ENCODE measurements at regions not wholly inside any gene's neighbourhood (a gene's known extent, or its start where the extent isn't known, plus 50 kb on each side); places are given as distances from the start of the nearest gene placed in this dataset.

DNA sequence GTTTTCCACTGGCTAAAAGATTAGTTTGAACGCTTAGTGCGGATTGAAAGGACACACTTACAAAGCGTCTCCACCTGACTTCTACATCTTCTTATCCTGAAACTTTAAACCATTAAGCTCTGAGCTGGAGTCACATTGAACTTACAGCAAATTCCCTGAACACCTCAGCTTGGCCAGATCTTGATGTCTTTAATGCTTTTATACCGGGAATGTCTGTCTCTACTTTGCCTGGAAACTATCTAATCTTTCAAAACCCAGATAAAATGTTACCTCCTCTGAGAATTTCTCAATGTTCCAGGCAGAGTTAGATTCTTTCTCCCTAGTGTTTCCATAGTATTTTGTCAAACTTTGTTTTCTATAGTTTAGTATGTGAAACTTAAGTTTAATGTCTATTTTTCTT lies 179.9 kb downstream of the DTHD1 start:
- Histone ChIP-seq H3K4me2 (ENCODE audit: low read length) (no peak overlapping the region), H3K36me3 (ENCODE audit: insufficient read depth, low read length) (no peaks in the 10 kb centered on the region), H4K20me1 (ENCODE audit: insufficient read depth, low read length) (no peaks in the 10 kb centered on the region), H3K4me3 (ENCODE audit: insufficient read depth, low read depth, low read length) (no peak overlapping the region), H3K4me1 (ENCODE audit: insufficient read depth, low read length) (no peaks in the 10 kb centered on the region), H3K27ac (ENCODE audit: low read depth, low read length) (no peak overlapping the region), H3K27me3 (ENCODE audit: insufficient read depth, low read length) (no peaks in the 10 kb centered on the region), H3K9me3 (ENCODE audit: insufficient read depth, low read depth, low read length) (peaks cover 4% of the 10 kb centered on the region), H3K79me2 (ENCODE audit: insufficient read depth, low read length) (no peaks in the 10 kb centered on the region), H2AFZ (ENCODE audit: low read depth, low read length) (no peak overlapping the region), H3K9ac (ENCODE audit: low read length) (no peak overlapping the region)
- Mint-ChIP-seq H3K4me3 (ENCODE audit: unreplicated experiment) (no peak overlapping the region), H3K27ac (ENCODE audit: unreplicated experiment) (no peak overlapping the region), H3K27me3 (ENCODE audit: low read depth, unreplicated experiment) (no peaks in the 10 kb centered on the region), H3K9me3 (ENCODE audit: unreplicated experiment) (no peaks in the 10 kb centered on the region), H3K36me3 (ENCODE audit: low read depth, unreplicated experiment) (no peaks in the 10 kb centered on the region), H3K4me1 (ENCODE audit: low read depth, unreplicated experiment) (no peaks in the 10 kb centered on the region)
- TF ChIP-seq, protein P1, sequence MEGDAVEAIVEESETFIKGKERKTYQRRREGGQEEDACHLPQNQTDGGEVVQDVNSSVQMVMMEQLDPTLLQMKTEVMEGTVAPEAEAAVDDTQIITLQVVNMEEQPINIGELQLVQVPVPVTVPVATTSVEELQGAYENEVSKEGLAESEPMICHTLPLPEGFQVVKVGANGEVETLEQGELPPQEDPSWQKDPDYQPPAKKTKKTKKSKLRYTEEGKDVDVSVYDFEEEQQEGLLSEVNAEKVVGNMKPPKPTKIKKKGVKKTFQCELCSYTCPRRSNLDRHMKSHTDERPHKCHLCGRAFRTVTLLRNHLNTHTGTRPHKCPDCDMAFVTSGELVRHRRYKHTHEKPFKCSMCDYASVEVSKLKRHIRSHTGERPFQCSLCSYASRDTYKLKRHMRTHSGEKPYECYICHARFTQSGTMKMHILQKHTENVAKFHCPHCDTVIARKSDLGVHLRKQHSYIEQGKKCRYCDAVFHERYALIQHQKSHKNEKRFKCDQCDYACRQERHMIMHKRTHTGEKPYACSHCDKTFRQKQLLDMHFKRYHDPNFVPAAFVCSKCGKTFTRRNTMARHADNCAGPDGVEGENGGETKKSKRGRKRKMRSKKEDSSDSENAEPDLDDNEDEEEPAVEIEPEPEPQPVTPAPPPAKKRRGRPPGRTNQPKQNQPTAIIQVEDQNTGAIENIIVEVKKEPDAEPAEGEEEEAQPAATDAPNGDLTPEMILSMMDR (IDR thresholded peaks at IDR 0.05; ENCODE audit: insufficient read depth, low read depth, low read length) = no peak
- TF ChIP-seq EZH2 (IDR thresholded peaks at IDR 0.05; ENCODE audit: insufficient read depth, low read length) = no peak
- DNase-seq (ENCODE audit: low read depth) = no peak
- FAIRE-seq = no peak

DNA sequence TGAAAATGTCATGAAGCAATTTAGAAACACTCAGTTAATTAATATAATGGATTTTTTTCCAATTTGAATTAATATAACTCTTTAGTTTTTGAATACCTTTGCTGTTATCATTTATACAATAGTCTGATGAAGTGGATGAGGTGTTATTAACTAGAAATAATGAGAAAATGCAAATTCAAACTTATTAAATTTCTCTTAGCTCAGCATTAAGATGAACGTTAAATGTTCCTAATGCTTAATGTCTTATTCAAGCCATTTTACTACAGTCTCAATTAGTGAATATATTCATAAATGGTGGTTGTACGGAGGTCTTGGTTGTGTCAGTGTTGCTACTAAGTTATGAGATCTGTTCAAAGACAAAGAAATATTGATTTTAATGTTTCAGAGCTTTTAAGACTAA lies 186.3 kb downstream of the DTHD1 start:
- no peaks in the 10 kb centered on the region for H3K36me3 ChIP-seq (ENCODE audit: insufficient read depth, low read length)
- Mint-ChIP-seq H3K9me3 (ENCODE audit: unreplicated experiment) (no peaks in the 10 kb centered on the region), H3K36me3 (ENCODE audit: low read depth, unreplicated experiment) (no peaks in the 10 kb centered on the region), H3K4me3 (ENCODE audit: unreplicated experiment) (no peak overlapping the region), H3K27me3 (ENCODE audit: low read depth, unreplicated experiment) (no peaks in the 10 kb centered on the region), H3K27ac (ENCODE audit: unreplicated experiment) (no peak overlapping the region), H3K4me1 (ENCODE audit: low read depth, unreplicated experiment) (no peaks in the 10 kb centered on the region)
- H3K9me3 ChIP-seq (ENCODE audit: insufficient read depth, low read depth, low read length) = no peaks in the 10 kb centered on the region
- DNase-seq (ENCODE audit: low read depth) = no peak
- no peaks in the 10 kb centered on the region for H3K4me1 ChIP-seq (ENCODE audit: insufficient read depth, low read length)
- H3K27me3 ChIP-seq (ENCODE audit: insufficient read depth, low read length) = no peaks in the 10 kb centered on the region
- H2AFZ ChIP-seq (ENCODE audit: low read depth, low read length) = no peak overlapping the region
- H3K9ac ChIP-seq (ENCODE audit: low read length) = no peak overlapping the region
- no peaks in the 10 kb centered on the region for H3K79me2 ChIP-seq (ENCODE audit: insufficient read depth, low read length)
- H4K20me1 ChIP-seq (ENCODE audit: insufficient read depth, low read length) = no peaks in the 10 kb centered on the region
- no peak overlapping the region for H3K27ac ChIP-seq (ENCODE audit: low read depth, low read length)
- TF ChIP-seq EZH2 (IDR thresholded peaks at IDR 0.05; ENCODE audit: insufficient read depth, low read length) = no peak
- TF ChIP-seq, protein P1 (IDR thresholded peaks at IDR 0.05; ENCODE audit: insufficient read depth, low read depth, low read length) = no peak
- no peak overlapping the region for H3K4me2 ChIP-seq (ENCODE audit: low read length)
- no peak for FAIRE-seq
- H3K4me3 ChIP-seq (ENCODE audit: insufficient read depth, low read depth, low read length) = no peak overlapping the region

DNA sequence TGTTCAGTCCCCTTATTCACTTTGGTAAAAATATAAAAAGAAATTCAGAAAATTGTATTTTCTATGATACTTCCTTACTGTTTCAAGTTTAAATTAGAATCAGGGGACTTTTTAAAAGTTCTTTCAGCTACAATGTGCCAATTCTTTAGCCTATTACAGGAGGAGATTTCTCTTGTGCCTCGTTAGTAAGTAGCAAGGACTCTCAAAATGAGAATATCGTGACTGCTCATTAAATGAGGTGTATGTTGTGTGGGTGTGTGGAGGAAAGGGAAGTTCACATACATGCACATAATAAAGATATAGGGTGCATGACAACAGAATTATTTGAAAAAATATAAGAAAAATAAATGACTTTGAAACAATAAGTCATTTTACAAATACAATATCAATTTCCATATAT lies 190.5 kb downstream of the DTHD1 start:
- Histone ChIP-seq H3K4me1 (ENCODE audit: insufficient read depth, low read length) (no peaks in the 10 kb centered on the region), H3K79me2 (ENCODE audit: insufficient read depth, low read length) (no peaks in the 10 kb centered on the region), H3K4me2 (ENCODE audit: low read length) (no peak overlapping the region), H4K20me1 (ENCODE audit: insufficient read depth, low read length) (no peaks in the 10 kb centered on the region), H3K9ac (ENCODE audit: low read length) (no peak overlapping the region), H3K36me3 (ENCODE audit: insufficient read depth, low read length) (no peaks in the 10 kb centered on the region), H2AFZ (ENCODE audit: low read depth, low read length) (no peak overlapping the region), H3K9me3 (ENCODE audit: insufficient read depth, low read depth, low read length) (no peaks in the 10 kb centered on the region), H3K27ac (ENCODE audit: low read depth, low read length) (no peak overlapping the region), H3K4me3 (ENCODE audit: insufficient read depth, low read depth, low read length) (no peak overlapping the region), H3K27me3 (ENCODE audit: insufficient read depth, low read length) (no peaks in the 10 kb centered on the region)
- no peak overlapping the region for H3K27ac Mint-ChIP-seq (ENCODE audit: unreplicated experiment)
- H3K9me3 Mint-ChIP-seq (ENCODE audit: unreplicated experiment) = no peaks in the 10 kb centered on the region
- H3K27me3 Mint-ChIP-seq (ENCODE audit: low read depth, unreplicated experiment) = no peaks in the 10 kb centered on the region
- no peak overlapping the region for H3K4me3 Mint-ChIP-seq (ENCODE audit: unreplicated experiment)
- no peaks in the 10 kb centered on the region for H3K4me1 Mint-ChIP-seq (ENCODE audit: low read depth, unreplicated experiment)
- no peak for DNase-seq (ENCODE audit: low read depth)
- no peak for FAIRE-seq
- no peak for TF ChIP-seq EZH2 (IDR thresholded peaks at IDR 0.05; ENCODE audit: insufficient read depth, low read length)
- no peaks in the 10 kb centered on the region for H3K36me3 Mint-ChIP-seq (ENCODE audit: low read depth, unreplicated experiment)
